SK-N-SH (cell line): ENCODE measurements at regions not wholly inside any gene's neighbourhood (a gene's known extent, or its start where the extent isn't known, plus 50 kb on each side); places are given as distances from the start of the nearest gene placed in this dataset.
"Not testable (repeated sequence)": the region's sequence is repeated elsewhere in the genome, so short reads cannot be mapped to it uniquely, and the experiment has no call there.

ENCODE experiments used
- CTCF ChIA-PET: fragments of 300-600, 350-600 bp; formaldehyde crosslinking; extraction: SDS; loops from one replicate; lab custom pipeline; 2021; lab: Yijun Ruan, JAX
- POLR2A ChIA-PET: fragments of 350-600 bp; sonication (Branson Sonifier 250); formaldehyde crosslinking; extraction: SDS; loops from one replicate; lab custom pipeline; 2020; ENCODE audit warnings: antibody characterized with exemption, inconsistent platforms; lab: Yijun Ruan, JAX
- DNase-seq: peaks from one replicate; pipeline ENCODE4 v3.0.0; 2012
- H2AFZ ChIP-seq: fragments of 200-600 bp; sonication (generic); 2 replicates; pipeline ENCODE4 v1.8.1; 2016; ENCODE audit warnings: antibody characterized with exemption, mild to moderate bottlenecking, low read depth
- H3F3A ChIP-seq: fragments of 200-600 bp; sonication (generic); replicated peaks from 2 replicates; pipeline ENCODE3; 2016; ENCODE audit warnings: antibody characterized with exemption, mild to moderate bottlenecking; ENCODE audit not compliant: insufficient read depth
- H3K27ac ChIP-seq, 2 experiments: fragments of 200-500 bp in 1 of 2; fragments of 200-600 bp in 1 of 2; sonication (Bioruptor generic) in 1 of 2; sonication (generic), shearing (Covaris generic) in 1 of 2; 2 replicates each; pipeline versions ENCODE4 v1.5.1 to v1.6.1; 2014 to 2016; ENCODE audit warnings: low read depth in 2 of 2, inconsistent platforms in 1 of 2, low read length in 1 of 2, mild to moderate bottlenecking in 1 of 2, mixed read lengths in 1 of 2
- H3K27me3 ChIP-seq: fragments of 200-600 bp; sonication (generic), shearing (Covaris generic); 2 replicates; pipeline ENCODE4 v1.6.1; 2016; ENCODE audit warnings: mixed run types; ENCODE audit not compliant: insufficient read depth
- H3K36me3 ChIP-seq, 2 experiments: fragments of 200-500 bp in 1 of 2; fragments of 200-600 bp in 1 of 2; sonication (Bioruptor generic) in 1 of 2; sonication (generic) in 1 of 2; replicated peaks in 1 of 2; 2 replicates each; pipeline versions ENCODE3 to v1.5.1; 2014 to 2016; ENCODE audit warnings: low read length in 1 of 2, mild to moderate bottlenecking in 1 of 2; ENCODE audit not compliant: insufficient read depth in 2 of 2, control insufficient read depth in 1 of 2
- H3K4me1 ChIP-seq, 2 experiments: fragments of 200-500 bp in 1 of 2; fragments of 200-600 bp in 1 of 2; sonication (Bioruptor generic) in 1 of 2; sonication (generic), shearing (Covaris generic) in 1 of 2; 2 replicates each; pipeline versions ENCODE4 v1.5.1 to v1.6.1; 2014 to 2016; ENCODE audit warnings: low read depth in 1 of 2, low read length in 1 of 2, mixed run types in 1 of 2; ENCODE audit not compliant: insufficient read depth in 2 of 2, control insufficient read depth in 1 of 2
- H3K4me2 ChIP-seq: fragments of 200-600 bp; sonication (generic), shearing (Covaris generic); 2 replicates; pipeline ENCODE4 v1.6.1; 2017; ENCODE audit warnings: mixed run types
- H3K4me3 ChIP-seq, 2 experiments: fragments of 200-500 bp in 1 of 2; fragments of 200-600 bp in 1 of 2; sonication (Bioruptor generic) in 1 of 2; sonication (generic), shearing (Covaris generic) in 1 of 2; 2 replicates each; pipeline versions ENCODE4 v1.5.1 to v1.8.1; 2014 to 2016; ENCODE audit warnings: low read depth in 2 of 2, inconsistent platforms in 1 of 2, low read length in 1 of 2, mild to moderate bottlenecking in 1 of 2, mixed read lengths in 1 of 2, moderate library complexity in 1 of 2
- H3K79me2 ChIP-seq: fragments of 200-600 bp; sonication (generic); 2 replicates; pipeline ENCODE4 v1.8.1; 2017; ENCODE audit warnings: mild to moderate bottlenecking; ENCODE audit not compliant: insufficient read depth
- H3K9ac ChIP-seq: fragments of 200-600 bp; sonication (generic); 2 replicates; pipeline ENCODE4 v1.6.1; 2017; ENCODE audit warnings: mixed run types
- H3K9me2 ChIP-seq: fragments of 200-600 bp; sonication (generic); 2 replicates; pipeline ENCODE4 v1.6.1; 2017; ENCODE audit warnings: mixed run types
- H3K9me3 ChIP-seq: fragments of 200-600 bp; sonication (generic); 2 replicates; pipeline ENCODE4 v1.6.1; 2017; ENCODE audit warnings: mixed run types, mild to moderate bottlenecking, moderate library complexity
- H4K20me1 ChIP-seq: fragments of 200-600 bp; sonication (generic); 2 replicates; pipeline ENCODE4 v1.6.1; 2017; ENCODE audit warnings: mild to moderate bottlenecking, mixed run types; ENCODE audit not compliant: insufficient read depth
- EP300 ChIP-seq, 2 experiments: IDR thresholded peaks; 2 replicates each; pipeline versions ENCODE4 v1.4.0 to v1.6.1; 2012; ENCODE audit warnings: borderline replicate concordance in 1 of 2, low read depth in 1 of 2, low read length in 1 of 2
- FOSL2 ChIP-seq: IDR thresholded peaks from 2 replicates; pipeline ENCODE4 v1.4.0; 2012; ENCODE audit warnings: low read depth, mild to moderate bottlenecking, moderate library complexity, borderline replicate concordance
- POLR2AphosphoS5 ChIP-seq: IDR thresholded peaks from 2 replicates; pipeline ENCODE4 v1.6.1; 2012; ENCODE audit warnings: low read depth, low read length
- SIN3A ChIP-seq: IDR thresholded peaks from 2 replicates; pipeline ENCODE4 v1.6.1; 2012; ENCODE audit warnings: low read depth, mild to moderate bottlenecking, low read length, moderate library complexity, borderline replicate concordance
- SMC3 ChIP-seq: IDR thresholded peaks from 2 replicates; pipeline ENCODE4 v1.6.1; 2012; ENCODE audit warnings: low read depth, low read length, improper control_type of control experiment
- WGBS: methylation state at CpG from one replicate; pipeline ENCODE4 v1.1.6; 2017; ENCODE audit warnings: low lambda C conversion rate; 5-methylcytosine and 5-hydroxymethylcytosine counted together

DNA sequence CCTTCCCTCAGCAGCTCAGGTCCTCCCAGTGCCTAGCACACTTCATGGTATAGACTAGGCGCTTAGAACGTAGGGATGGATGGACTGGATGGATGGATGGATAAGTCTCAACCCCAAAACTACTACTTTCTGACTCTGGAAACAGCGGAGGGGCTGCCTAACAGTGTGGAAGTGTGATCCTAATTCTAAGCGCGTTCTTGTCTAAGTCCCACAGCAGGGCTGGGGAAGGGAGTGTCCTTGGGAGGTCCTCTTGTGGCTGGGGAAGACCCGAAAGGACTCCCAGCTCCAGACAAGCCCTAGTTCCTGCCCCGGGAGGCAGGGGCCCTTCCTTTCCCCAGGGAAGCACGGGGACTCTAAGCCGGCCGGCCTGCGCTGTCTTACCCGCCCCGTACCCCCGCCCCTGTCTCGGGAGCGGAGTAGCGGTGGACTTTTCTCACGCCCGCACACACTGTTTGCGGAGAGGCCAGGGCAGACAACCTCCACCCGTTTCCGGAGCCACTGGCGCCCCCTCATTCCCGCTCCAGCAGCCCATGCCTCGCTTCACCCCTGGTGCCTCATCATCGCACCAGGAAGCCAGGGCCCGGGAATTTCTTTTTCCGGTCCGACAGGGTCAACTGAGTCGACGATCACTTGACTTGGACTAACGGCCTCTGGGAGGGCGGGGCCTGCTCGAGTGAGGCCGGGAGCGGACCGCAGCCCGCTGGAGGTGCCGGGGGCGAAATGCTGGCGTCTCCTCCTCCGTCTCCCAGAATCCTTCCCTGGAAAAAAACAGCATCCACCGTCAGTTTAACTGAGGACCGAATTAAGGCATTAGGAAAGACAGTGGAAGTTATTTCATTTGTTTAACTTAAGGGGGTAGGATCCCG is 133.3 kb downstream of the TBC1D2B start:
- Histone ChIP-seq H3K9me3 (no peaks in the 10 kb centered on the region), H3K4me1 (peaks cover 0 to 2% of the 10 kb centered on the region in 2 experiments; a peak in 1 of 4 replicates), H2AFZ (no peak overlapping the region), H3K9ac (no peak overlapping the region), H3F3A (no peaks in the 10 kb centered on the region), H3K9me2 (no peaks in the 10 kb centered on the region), H3K27ac (no peak overlapping the region), H3K36me3 (no peaks in the 10 kb centered on the region), H3K79me2 (no peaks in the 10 kb centered on the region), H3K4me3 (no peak overlapping the region), H3K4me2 (no peak overlapping the region), H4K20me1 (no peaks in the 10 kb centered on the region), H3K27me3 (no peaks in the 10 kb centered on the region)
- WGBS, result 85% methylated on average over 36 of the region's 45 CpGs
- ChIA-PET POLR2A (no interaction called here), CTCF (interaction anchor here (1.1 kb wide), 1 partner anchor 164 kb away, joined by 3 read pairs; no protein-coding TSS in a partner anchor)
- peak; percentile 41 for DNase-seq
- TF ChIP-seq SIN3A, result no peak

DNA sequence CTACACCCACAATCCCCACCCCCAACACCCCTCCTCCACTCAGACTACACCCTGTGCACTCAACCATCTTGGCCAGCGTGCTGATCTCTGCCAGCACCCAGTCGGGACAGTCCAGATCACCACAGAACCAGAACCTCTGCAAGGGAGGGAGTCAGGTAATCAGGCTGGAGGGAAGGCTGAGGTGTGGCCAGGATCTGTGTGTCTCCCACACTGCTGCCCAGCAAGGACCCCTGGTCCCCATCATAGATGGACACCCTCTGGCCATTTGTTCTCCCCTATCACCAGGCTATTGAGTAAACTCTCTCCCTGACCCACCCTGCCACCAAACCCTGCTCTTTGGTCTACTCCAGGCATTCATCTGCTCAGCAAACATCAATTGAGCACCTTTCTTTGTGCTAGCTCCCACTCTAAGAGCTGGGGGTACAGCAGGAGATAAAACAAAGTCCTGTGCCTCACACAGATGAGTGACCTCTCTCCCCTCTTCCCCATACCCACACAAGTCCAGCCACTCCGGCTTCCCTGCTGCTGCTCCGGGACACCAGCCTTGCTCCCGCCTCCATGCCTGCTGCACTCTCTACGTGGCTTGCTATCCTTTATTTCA is 134.8 kb downstream of the TBC1D2B start:
- ChIA-PET POLR2A (no interaction called here), CTCF (no interaction called here)
- TF ChIP-seq EP300 (IDR thresholded peaks at IDR 0.05; ENCODE audit: borderline replicate concordance in 1 of 2, low read depth in 1 of 2, low read length in 1 of 2) (no peak), FOSL2 (no peak), POLR2AphosphoS5 (no peak), SMC3 (no peak)

DNA sequence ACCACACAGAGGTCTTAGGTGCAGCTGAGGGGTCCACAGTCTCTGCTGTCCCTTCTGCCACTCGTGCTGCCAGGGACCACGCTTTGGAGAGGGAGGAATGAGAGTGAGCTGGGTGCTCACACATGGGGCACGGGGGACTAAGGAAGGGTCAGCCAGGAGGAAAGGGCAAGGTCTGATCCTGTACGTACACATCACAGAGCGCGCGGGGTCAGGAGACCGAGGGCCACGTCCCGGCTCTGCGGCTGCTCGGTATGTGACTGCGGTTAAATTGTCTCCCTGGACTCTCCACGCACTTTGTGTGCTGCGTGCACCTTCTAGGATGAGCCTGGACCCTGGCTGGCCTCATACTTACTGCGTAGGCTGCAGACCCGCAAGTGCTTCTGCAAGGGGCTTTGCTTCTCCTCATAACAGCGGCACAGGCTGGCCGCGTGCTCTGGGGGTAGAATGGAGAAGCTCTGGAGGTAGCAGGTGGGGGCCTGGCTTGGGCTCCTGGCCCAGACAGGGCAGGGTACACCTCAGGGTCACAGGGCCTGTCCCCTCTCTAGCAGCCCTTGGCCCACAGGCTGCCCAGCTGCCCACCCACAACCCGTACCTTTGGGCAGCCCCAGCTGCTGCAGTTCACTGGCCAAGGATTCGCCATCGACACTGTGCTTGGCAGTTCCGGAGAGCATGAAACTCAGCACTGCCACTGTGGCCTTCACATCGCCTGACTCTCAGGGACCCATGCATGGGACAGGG is 136.3 kb downstream of the TBC1D2B start:
- H3K9ac ChIP-seq, H4K20me1 ChIP-seq, H3K9me2 ChIP-seq, H3K36me3 ChIP-seq, H3K4me3 ChIP-seq, POLR2A ChIA-PET, H2AFZ ChIP-seq, H3K27me3 ChIP-seq, H3F3A ChIP-seq, H3K4me1 ChIP-seq, H3K9me3 ChIP-seq, H3K79me2 ChIP-seq, H3K27ac ChIP-seq, DNase-seq, H3K4me2 ChIP-seq: not testable (repeated sequence)
- 72% methylated on average over 3 of the region's 25 CpGs for WGBS
- CTCF ChIA-PET, result interaction anchor here (1.1 to 1.5 kb wide), 2 partner anchors 18 to 19 kb away, joined by 3 to 6 read pairs; no protein-coding TSS in a partner anchor

More for the DNA sequence above, 134.8 kb downstream of the TBC1D2B start:
- H3K4me3 ChIP-seq, result no peak overlapping the region
- H3K36me3 ChIP-seq, result no peaks in the 10 kb centered on the region
- H3K4me1 ChIP-seq, result no peaks in the 10 kb centered on the region; a peak in 1 of 4 replicates
- no peaks in the 10 kb centered on the region for H4K20me1 ChIP-seq
- H3K9me3 ChIP-seq, result no peaks in the 10 kb centered on the region
- no peak overlapping the region for H3K4me2 ChIP-seq
- H3K27ac ChIP-seq, result no peak overlapping the region
- no peak overlapping the region for H2AFZ ChIP-seq
- 88% methylated on average over 6 of the region's 6 CpGs for WGBS
- H3K9ac ChIP-seq, result no peak overlapping the region
- no peaks in the 10 kb centered on the region for H3K79me2 ChIP-seq
- no peaks in the 10 kb centered on the region for H3K27me3 ChIP-seq
- no peaks in the 10 kb centered on the region for H3K9me2 ChIP-seq
- H3F3A ChIP-seq, result no peaks in the 10 kb centered on the region
- DNase-seq, result no peak
